ENCODE measurements at regions not wholly inside any gene's neighbourhood (a gene's known extent, or its start where the extent isn't known, plus 50 kb on each side); places are given as distances from the start of the nearest gene placed in this dataset.

- DNase-seq (ENCODE audit: low spot score) (no peak), FAIRE-seq (no peak)
Observed at GRCh38 chr1:82845866-82846265, 1045.1 kb downstream of the ADGRL2 start.

- FAIRE-seq (no peak), DNase-seq (ENCODE audit: low spot score) (no peak)
Observed at GRCh38 chr1:82844911-82845827, 1044.4 kb downstream of the ADGRL2 start.

GRCh38 chr1:82844447-82844846 is 1043.7 kb downstream of the ADGRL2 start:
- FAIRE-seq (no peak), DNase-seq (ENCODE audit: low spot score) (no peak)

GRCh38 chr1:82843876-82844275 is 1043.1 kb downstream of the ADGRL2 start:
- DNase-seq (ENCODE audit: low spot score) (no peak), FAIRE-seq (no peak)

- DNase-seq (ENCODE audit: low spot score) (no peak), FAIRE-seq (no peak)
Observed at GRCh38 chr1:82840192-82840591, 1039.5 kb downstream of the ADGRL2 start.

- DNase-seq (ENCODE audit: low spot score) (no peak), FAIRE-seq (no peak)
Observed at GRCh38 chr1:82837766-82838465, 1037.2 kb downstream of the ADGRL2 start.

GRCh38 chr1:82836973-82837680 is 1036.4 kb downstream of the ADGRL2 start:
- DNase-seq (ENCODE audit: low spot score) (no peak), FAIRE-seq (no peak)

- FAIRE-seq: no peak
- DNase-seq (ENCODE audit: low spot score): no peak
Observed at GRCh38 chr1:82836213-82836972, 1035.7 kb downstream of the ADGRL2 start.

GRCh38 chr1:82830690-82831380 is 1030.1 kb downstream of the ADGRL2 start:
- FAIRE-seq (no peak), DNase-seq (ENCODE audit: low spot score) (no peak)

- FAIRE-seq (no peak), DNase-seq (ENCODE audit: low spot score) (no peak)
Observed at GRCh38 chr1:82829527-82829926, 1028.8 kb downstream of the ADGRL2 start.

GRCh38 chr1:82823876-82824275 is 1023.1 kb downstream of the ADGRL2 start:
- no peak for DNase-seq (ENCODE audit: low spot score)
- no peak for FAIRE-seq

GRCh38 chr1:82820816-82821215 is 1020.1 kb downstream of the ADGRL2 start:
- FAIRE-seq (no peak), DNase-seq (ENCODE audit: low spot score) (no peak)

- DNase-seq (ENCODE audit: low spot score): no peak
- no peak for FAIRE-seq
Observed at GRCh38 chr1:82819234-82819633, 1018.5 kb downstream of the ADGRL2 start.

- FAIRE-seq (no peak), DNase-seq (ENCODE audit: low spot score) (no peak)
Observed at GRCh38 chr1:82818586-82818985, 1017.9 kb downstream of the ADGRL2 start.

GRCh38 chr1:82813386-82813785 is 1012.7 kb downstream of the ADGRL2 start:
- no peak for FAIRE-seq
- DNase-seq (ENCODE audit: low spot score): no peak

GRCh38 chr1:82810601-82811000 is 1009.9 kb downstream of the ADGRL2 start:
- FAIRE-seq: no peak
- no peak for DNase-seq (ENCODE audit: low spot score)

GRCh38 chr1:82807563-82807962 is 1006.8 kb downstream of the ADGRL2 start:
- no peak for DNase-seq (ENCODE audit: low spot score)
- FAIRE-seq: no peak

- FAIRE-seq: no peak
- no peak for DNase-seq (ENCODE audit: low spot score)
Observed at GRCh38 chr1:82806133-82806532, 1005.4 kb downstream of the ADGRL2 start.

- FAIRE-seq (no peak), DNase-seq (ENCODE audit: low spot score) (no peak)
Observed at GRCh38 chr1:82801176-82801575, 1000.4 kb downstream of the ADGRL2 start.

GRCh38 chr1:82800721-82801120 is 1000.0 kb downstream of the ADGRL2 start:
- FAIRE-seq (no peak), DNase-seq (ENCODE audit: low spot score) (no peak)

GRCh38 chr1:82799261-82799660 is 998.5 kb downstream of the ADGRL2 start:
- DNase-seq (ENCODE audit: low spot score): no peak
- no peak for FAIRE-seq
